ENCODE measurements at regions not wholly inside any gene's neighbourhood (a gene's known extent, or its start where the extent isn't known, plus 50 kb on each side); places are given as distances from the start of the nearest gene placed in this dataset.

GRCh38 chr17:77375917-77376651, 235.3 kb downstream of the SEC14L1 start:
- peaks cover 76% of the 10 kb centered on the region for H3K4me1 Mint-ChIP-seq (ENCODE audit: low read depth)
- POLR2A ChIA-PET: interaction anchor here (0.7 to 3.1 kb wide), 11 partner anchors 13 to 582 kb away, joined by 3 to 26 read pairs (median 5); partner anchors contain the start of gene TNRC6C

DNA sequence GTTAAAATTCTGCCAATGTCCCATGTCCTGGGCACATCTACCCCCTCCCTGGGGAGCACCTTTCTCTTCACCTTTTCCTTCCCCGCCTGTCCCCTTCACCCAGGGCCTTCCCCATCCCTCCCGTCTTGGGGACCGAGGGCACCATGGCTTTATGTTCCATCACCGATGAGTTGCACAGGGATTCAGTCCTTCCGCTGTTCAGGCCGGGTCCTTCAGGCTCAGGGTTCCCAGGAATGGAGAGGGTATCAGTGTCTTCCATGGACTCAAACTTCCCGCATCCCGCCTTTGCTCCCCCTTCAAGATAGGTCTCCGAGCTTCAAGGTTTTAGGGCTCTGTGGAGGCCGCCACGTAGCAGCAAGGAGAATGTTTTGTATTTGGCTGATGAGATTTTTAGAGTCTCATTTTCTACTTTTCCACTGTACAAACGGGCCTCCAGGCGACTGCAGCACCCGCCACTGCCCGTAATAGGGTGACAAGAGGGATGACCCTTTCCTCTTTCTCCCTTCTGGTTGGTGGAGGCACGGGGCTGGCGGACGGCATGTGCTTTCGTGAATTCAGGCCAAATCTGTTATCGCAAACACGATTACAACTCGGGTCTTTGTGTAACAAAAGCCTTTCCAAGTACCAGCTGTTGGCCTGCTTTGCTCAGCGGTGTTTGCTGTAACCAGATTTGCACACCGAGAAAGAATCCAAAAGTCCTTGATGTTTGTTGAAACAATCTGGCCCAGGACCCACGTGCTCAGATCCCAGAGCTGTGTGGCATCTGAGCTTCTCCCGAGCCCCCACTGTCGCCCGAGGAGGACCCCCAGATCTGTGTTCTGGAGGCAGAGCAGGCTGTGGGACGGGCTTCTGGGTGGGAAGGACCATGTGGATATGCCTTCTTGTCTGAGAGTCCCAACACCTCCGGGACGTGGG, 236.3 kb downstream of the SEC14L1 start:
- ChIA-PET CTCF (interaction anchor here (1.1 to 4.3 kb wide), 7 partner anchors 13 to 118 kb away, joined by 3 to 30 read pairs (median 13); no protein-coding TSS in a partner anchor), POLR2A (interaction anchor here (1.0 to 3.1 kb wide), 7 partner anchors 12 to 581 kb away, joined by 3 to 26 read pairs (median 4); partner anchors contain the start of gene TNRC6C)
- peak overlapping the region; percentile 97 for H3K4me3 Mint-ChIP-seq
- no peak for DNase-seq
- no peaks in the 10 kb centered on the region for H3K9me3 Mint-ChIP-seq
- intact Hi-C loops (cut with micrococcal nuclease): loop anchor here (1.0 to 2.0 kb wide), 3 partner anchors 24 to 64 kb away; no protein-coding TSS in a partner anchor
- peak overlapping the region; percentile 89 for H3K27ac Mint-ChIP-seq
- H3K27me3 Mint-ChIP-seq: no peaks in the 10 kb centered on the region
- peaks cover 4% of the 10 kb centered on the region for H3K36me3 Mint-ChIP-seq
- H3K4me1 Mint-ChIP-seq (ENCODE audit: low read depth): peaks cover 76% of the 10 kb centered on the region

More at GRCh38 chr17:77375917-77376651, 235.3 kb downstream of the SEC14L1 start:
- H3K36me3 Mint-ChIP-seq: peaks cover 4% of the 10 kb centered on the region
- peak; percentile 89 for DNase-seq
- peak overlapping the region; percentile 97 for H3K4me3 Mint-ChIP-seq
- H3K9me3 Mint-ChIP-seq: no peaks in the 10 kb centered on the region
- intact Hi-C loops (cut with micrococcal nuclease): loop anchor here (1.0 to 2.0 kb wide), 4 partner anchors 13 to 65 kb away; no protein-coding TSS in a partner anchor
- peak overlapping the region; percentile 89 for H3K27ac Mint-ChIP-seq
- H3K27me3 Mint-ChIP-seq: no peaks in the 10 kb centered on the region
- CTCF ChIA-PET: interaction anchor here (1.1 to 4.3 kb wide), 8 partner anchors 14 to 119 kb away, joined by 3 to 30 read pairs (median 13); no protein-coding TSS in a partner anchor

DNA sequence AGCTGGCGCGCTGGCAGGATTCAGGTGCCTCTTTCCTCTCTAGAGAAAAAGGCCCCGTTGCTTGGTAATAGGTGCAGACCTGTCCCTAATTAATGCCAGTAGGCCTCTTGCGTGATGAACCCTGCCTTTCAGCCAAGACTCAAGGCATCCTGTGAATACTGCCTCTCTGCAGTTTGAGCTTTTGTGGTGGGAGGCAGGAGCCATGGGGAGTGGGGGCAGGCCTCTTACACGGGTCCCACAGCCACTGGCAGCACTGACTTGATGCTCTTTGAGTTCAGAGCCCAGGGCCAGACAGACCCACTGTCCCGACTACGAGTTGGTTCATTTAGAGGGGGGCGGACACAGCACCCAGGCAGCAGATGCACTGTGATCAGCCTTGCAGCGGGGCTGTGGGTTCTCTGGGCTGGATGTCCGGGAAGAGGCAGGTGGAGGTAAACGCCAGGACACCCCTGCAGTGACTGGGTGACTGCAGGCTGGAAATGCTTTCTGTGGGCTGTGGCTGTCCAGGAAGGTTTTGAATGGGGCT, 237.0 kb downstream of the SEC14L1 start:
- Mint-ChIP-seq H3K4me1 (ENCODE audit: low read depth) (peaks cover 79% of the 10 kb centered on the region), H3K9me3 (no peaks in the 10 kb centered on the region), H3K4me3 (no peak overlapping the region), H3K27me3 (no peaks in the 10 kb centered on the region), H3K36me3 (peaks cover 4% of the 10 kb centered on the region), H3K27ac (no peak overlapping the region)
- ChIA-PET CTCF (interaction anchor here (1.8 to 4.3 kb wide), 4 partner anchors 12 to 117 kb away, joined by 5 to 26 read pairs (median 15); no protein-coding TSS in a partner anchor), POLR2A (interaction anchor here (1.0 kb wide), 1 partner anchor 11 kb away, joined by 3 read pairs; no protein-coding TSS in a partner anchor)
- intact Hi-C loops (cut with micrococcal nuclease): loop anchor here (2.0 kb wide), 2 partner anchors 23 to 63 kb away; no protein-coding TSS in a partner anchor
- DNase-seq: no peak

DNA sequence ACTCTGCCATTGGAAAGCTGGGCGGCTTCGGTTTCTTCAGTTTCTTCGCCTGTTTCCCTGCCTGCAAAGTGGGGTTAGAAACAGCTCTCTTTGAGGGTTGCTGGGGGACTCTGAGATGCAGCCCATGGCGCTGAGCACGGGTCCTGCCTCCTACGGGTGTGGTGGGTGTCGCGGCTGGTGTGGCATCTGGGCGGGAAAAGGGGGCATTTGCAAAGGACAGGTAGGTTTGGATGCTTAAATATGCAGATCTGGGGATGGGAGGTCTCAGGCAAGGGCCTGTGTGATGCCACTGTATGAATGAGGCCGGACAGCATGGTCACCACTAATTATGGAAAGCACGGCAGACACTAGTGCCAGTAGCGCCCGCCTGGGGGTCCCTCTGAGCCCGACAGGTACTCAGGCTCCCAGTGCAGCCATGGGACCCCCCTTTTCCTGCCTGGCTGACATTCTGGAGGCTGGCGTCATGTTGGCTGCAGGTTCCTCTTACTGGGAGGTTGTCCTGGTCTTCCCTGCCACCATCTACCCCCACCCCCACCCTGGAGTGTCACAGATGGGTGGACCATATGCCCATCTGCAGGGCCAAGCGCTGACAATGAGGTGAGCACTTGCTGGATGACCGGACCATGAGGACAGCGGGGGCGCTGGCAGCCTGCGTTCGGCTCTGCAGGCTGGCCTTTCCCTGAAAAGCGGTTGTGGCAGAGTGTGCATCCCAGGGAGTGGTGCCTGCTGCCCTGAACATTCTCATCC, 237.7 kb downstream of the SEC14L1 start:
- H3K27ac Mint-ChIP-seq: peak overlapping the region; percentile 39
- intact Hi-C loops (cut with micrococcal nuclease): no loop called here
- POLR2A ChIA-PET: interaction anchor here (1.0 kb wide), 1 partner anchor 10 kb away, joined by 3 read pairs; no protein-coding TSS in a partner anchor
- no peaks in the 10 kb centered on the region for H3K9me3 Mint-ChIP-seq
- DNase-seq: no peak
- no peak overlapping the region for H3K4me3 Mint-ChIP-seq
- CTCF ChIA-PET: interaction anchor here (1.8 to 4.3 kb wide), 2 partner anchors 21 to 116 kb away, joined by 5 to 13 read pairs; no protein-coding TSS in a partner anchor
- peaks cover 4% of the 10 kb centered on the region for H3K36me3 Mint-ChIP-seq
- no peaks in the 10 kb centered on the region for H3K27me3 Mint-ChIP-seq
- peaks cover 86% of the 10 kb centered on the region for H3K4me1 Mint-ChIP-seq (ENCODE audit: low read depth)

GRCh38 chr17:77379065-77379428, 238.3 kb downstream of the SEC14L1 start:
- ChIA-PET POLR2A (no interaction called here), CTCF (no interaction called here)
- H3K9me3 Mint-ChIP-seq: no peaks in the 10 kb centered on the region
- H3K36me3 Mint-ChIP-seq: peaks cover 3% of the 10 kb centered on the region
- H3K27me3 Mint-ChIP-seq: no peaks in the 10 kb centered on the region
- peak overlapping the region; percentile 8 for H3K27ac Mint-ChIP-seq
- intact Hi-C loops (cut with micrococcal nuclease): no loop called here
- no peak for DNase-seq
- H3K4me1 Mint-ChIP-seq (ENCODE audit: low read depth): peaks cover 90% of the 10 kb centered on the region
- no peak overlapping the region for H3K4me3 Mint-ChIP-seq

- CTCF ChIA-PET: no interaction called here
- DNase-seq: no peak
- Mint-ChIP-seq H3K27me3 (no peaks in the 10 kb centered on the region), H3K4me3 (no peak overlapping the region), H3K36me3 (no peaks in the 10 kb centered on the region), H3K27ac (peak overlapping the region; percentile 38), H3K4me1 (ENCODE audit: low read depth) (peaks cover 90% of the 10 kb centered on the region), H3K9me3 (no peaks in the 10 kb centered on the region)
- POLR2A ChIA-PET: no interaction called here
- intact Hi-C loops (cut with micrococcal nuclease): no loop called here
Observed at GRCh38 chr17:77379832-77380231, 239.1 kb downstream of the SEC14L1 start.

DNA sequence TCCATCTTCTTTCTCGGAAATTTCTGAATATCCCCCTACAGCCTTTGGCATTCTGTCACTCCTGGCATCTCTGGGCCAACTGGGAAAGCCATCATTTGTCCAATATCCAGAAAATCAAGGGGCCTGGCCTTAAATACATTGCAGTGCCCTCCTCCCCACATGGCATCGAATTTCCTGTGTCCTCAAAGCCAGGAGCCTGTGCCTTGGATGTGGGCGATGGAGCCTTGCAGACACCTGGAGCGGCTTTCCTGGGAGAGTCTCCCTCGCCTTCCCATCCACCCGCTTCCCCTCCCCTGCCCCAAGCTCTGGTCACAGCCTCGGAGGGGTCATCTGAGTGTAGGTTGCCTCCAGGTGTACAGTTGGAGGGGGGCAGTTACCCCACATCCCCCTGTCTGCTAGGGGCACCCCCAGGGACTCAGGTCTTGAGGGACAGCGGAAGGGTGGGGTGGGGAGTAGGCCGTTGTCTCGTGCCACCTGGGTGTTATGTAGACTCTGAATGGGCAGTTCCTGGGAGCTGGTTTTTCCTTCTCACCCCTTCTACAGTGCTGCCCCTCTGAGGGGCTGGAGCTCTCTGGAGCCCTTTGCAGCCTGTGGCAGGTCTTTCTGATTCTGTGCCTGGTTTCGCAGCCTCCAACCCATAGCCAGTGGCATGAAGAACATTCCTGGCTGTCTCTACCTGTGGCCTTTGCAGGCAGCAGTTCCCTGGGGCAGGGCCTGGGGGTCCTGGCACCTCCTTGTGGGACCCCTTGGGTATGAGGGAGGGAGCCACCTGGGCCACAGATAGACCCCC, 239.8 kb downstream of the SEC14L1 start:
- Mint-ChIP-seq H3K9me3 (no peaks in the 10 kb centered on the region), H3K27ac (peak overlapping the region; percentile 23), H3K4me3 (no peak overlapping the region), H3K4me1 (ENCODE audit: low read depth) (peaks cover 84% of the 10 kb centered on the region), H3K27me3 (no peaks in the 10 kb centered on the region), H3K36me3 (no peaks in the 10 kb centered on the region)
- intact Hi-C loops (cut with micrococcal nuclease): no loop called here
- CTCF ChIA-PET: interaction anchor here (1.2 to 2.9 kb wide), 2 partner anchors 20 to 115 kb away, joined by 3 to 16 read pairs; no protein-coding TSS in a partner anchor
- POLR2A ChIA-PET: interaction anchor here (1.4 kb wide), 1 partner anchor 9 kb away, joined by 3 read pairs; no protein-coding TSS in a partner anchor
- no peak for DNase-seq

DNA sequence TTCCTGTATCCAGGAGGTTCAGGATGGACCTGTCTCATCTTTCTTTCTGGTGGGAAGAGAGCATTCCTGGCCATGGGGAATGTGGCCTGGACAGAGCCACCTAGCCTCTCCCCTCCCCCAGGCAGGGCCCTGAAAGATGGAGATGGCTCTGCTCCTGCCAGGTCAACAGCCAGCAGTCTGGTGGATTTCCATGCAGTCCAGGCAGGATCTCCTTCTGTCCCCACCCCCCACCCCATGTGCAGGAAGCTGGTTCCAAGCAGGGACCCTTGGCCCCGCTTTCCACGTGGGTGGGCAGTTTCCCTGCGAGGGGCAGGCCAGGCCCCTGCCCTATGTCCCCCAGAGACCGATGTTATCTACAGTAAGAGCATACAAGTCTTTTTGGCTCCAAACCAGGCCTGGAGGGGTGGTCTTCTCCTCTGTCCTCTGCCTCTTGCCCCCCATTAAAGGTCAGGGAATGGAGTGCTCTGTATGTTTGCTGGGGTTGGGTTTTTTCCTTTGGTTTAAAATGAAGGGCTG, 240.5 kb downstream of the SEC14L1 start:
- no peak for DNase-seq
- H3K27me3 Mint-ChIP-seq: no peaks in the 10 kb centered on the region
- H3K9me3 Mint-ChIP-seq: no peaks in the 10 kb centered on the region
- H3K27ac Mint-ChIP-seq: peak overlapping the region; percentile 50
- no peaks in the 10 kb centered on the region for H3K36me3 Mint-ChIP-seq
- ChIA-PET CTCF (interaction anchor here (1.2 to 2.9 kb wide), 3 partner anchors 10 to 114 kb away, joined by 3 to 16 read pairs (median 4); no protein-coding TSS in a partner anchor), POLR2A (interaction anchor here (0.7 to 1.4 kb wide), 2 partner anchors 8 to 10 kb away, joined by 3 read pairs; no protein-coding TSS in a partner anchor)
- intact Hi-C loops (cut with micrococcal nuclease): no loop called here
- H3K4me1 Mint-ChIP-seq (ENCODE audit: low read depth): peaks cover 84% of the 10 kb centered on the region
- no peak overlapping the region for H3K4me3 Mint-ChIP-seq

- intact Hi-C loops (cut with micrococcal nuclease): no loop called here
- no peak for DNase-seq
- ChIA-PET POLR2A (interaction anchor here (0.7 to 1.4 kb wide), 4 partner anchors 8 to 78 kb away, joined by 3 read pairs; no protein-coding TSS in a partner anchor), CTCF (interaction anchor here (1.2 to 2.9 kb wide), 3 partner anchors 10 to 114 kb away, joined by 3 to 16 read pairs (median 4); no protein-coding TSS in a partner anchor)
- Mint-ChIP-seq H3K27me3 (no peaks in the 10 kb centered on the region), H3K27ac (peak overlapping the region; percentile 50), H3K36me3 (no peaks in the 10 kb centered on the region), H3K4me3 (no peak overlapping the region), H3K4me1 (ENCODE audit: low read depth) (peaks cover 84% of the 10 kb centered on the region), H3K9me3 (no peaks in the 10 kb centered on the region)
Observed at GRCh38 chr17:77381731-77382130, 241.0 kb downstream of the SEC14L1 start.

GRCh38 chr17:77382356-77382911, 241.7 kb downstream of the SEC14L1 start:
- intact Hi-C loops (cut with micrococcal nuclease): no loop called here
- H3K36me3 Mint-ChIP-seq: no peaks in the 10 kb centered on the region
- H3K9me3 Mint-ChIP-seq: no peaks in the 10 kb centered on the region
- DNase-seq: peak; percentile 68
- H3K4me3 Mint-ChIP-seq: peak overlapping the region; percentile 38
- CTCF ChIA-PET: interaction anchor here (1.0 to 2.9 kb wide), 5 partner anchors 9 to 57 kb away, joined by 3 to 16 read pairs (median 4); no protein-coding TSS in a partner anchor
- POLR2A ChIA-PET: interaction anchor here (0.7 to 1.3 kb wide), 4 partner anchors 8 to 78 kb away, joined by 3 to 4 read pairs (median 3); no protein-coding TSS in a partner anchor
- no peaks in the 10 kb centered on the region for H3K27me3 Mint-ChIP-seq
- peaks cover 84% of the 10 kb centered on the region for H3K4me1 Mint-ChIP-seq (ENCODE audit: low read depth)
- peak overlapping the region; percentile 50 for H3K27ac Mint-ChIP-seq
